HT-29 (cell line): ENCODE measurements at regions not wholly inside any gene's neighbourhood (a gene's known extent, or its start where the extent isn't known, plus 50 kb on each side); places are given as distances from the start of the nearest gene placed in this dataset.

Source experiments
- DNase-seq: peaks from one replicate; pipeline ENCODE4 v3.0.0-alpha.2; 2015; ENCODE audit warnings: low spot score

- DNase-seq = no peak
Observed at GRCh38 chr13:23983671-23984070, 86.4 kb upstream of the C1QTNF9B start.

DNA sequence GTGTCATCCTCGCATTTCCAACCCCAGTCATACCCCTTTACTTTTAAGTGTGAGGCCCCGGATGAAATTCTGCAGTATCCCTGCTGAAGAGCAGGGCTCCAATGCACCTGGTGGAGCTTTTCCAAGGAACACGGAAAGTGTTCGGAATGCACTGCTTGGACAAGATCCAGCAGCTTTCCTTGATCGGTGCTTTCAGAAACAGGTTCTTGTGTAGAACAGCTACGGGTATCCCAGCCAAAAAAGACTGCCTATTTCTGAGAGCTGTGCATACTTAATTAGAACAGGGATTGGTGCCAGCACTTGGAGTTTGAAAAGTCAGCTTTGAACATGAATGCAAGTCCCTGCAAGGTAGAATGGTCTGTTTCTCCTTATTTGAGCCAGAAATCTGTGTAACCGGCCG is 87.2 kb upstream of the C1QTNF9B start:
- no peak for DNase-seq

DNA sequence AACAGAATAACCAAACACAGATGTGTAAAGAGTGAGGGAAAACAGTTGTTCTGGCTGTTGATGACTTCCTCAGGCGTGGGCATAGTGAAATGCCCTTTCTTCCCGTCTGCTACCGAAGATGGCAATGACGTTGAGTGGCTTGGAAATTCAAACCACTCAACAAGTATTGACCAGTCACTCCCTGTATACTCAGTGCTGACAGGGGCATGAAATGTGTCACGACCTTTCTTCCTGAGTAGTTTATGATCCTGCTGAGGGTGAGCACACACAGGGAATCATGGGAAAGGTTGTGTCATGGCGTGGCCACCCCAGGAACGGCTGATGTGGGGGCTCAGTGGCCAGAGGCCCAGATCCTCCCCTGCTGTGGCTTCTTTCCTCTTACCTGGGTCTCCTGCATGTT is 87.8 kb upstream of the C1QTNF9B start:
- no peak for DNase-seq

DNA sequence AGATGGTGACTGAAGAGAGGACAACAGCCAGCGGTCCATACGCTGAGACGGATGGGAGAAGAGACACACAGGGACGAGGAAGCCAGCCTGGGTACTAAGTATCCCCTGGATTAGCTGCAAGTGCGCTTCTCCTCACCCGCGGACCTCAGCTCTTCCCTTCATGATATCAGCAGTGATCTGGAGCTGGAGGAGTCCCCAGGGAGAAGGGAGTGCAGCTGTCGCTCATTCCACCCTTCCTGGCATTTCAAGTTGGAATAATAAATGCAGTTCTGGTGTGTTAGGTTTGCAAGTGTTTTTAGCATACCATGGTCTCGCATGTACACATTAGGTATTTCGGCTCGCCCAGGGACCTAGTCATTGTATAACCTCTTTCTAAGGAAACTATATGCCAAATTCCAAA is 88.5 kb upstream of the C1QTNF9B start:
- no peak for DNase-seq

DNA sequence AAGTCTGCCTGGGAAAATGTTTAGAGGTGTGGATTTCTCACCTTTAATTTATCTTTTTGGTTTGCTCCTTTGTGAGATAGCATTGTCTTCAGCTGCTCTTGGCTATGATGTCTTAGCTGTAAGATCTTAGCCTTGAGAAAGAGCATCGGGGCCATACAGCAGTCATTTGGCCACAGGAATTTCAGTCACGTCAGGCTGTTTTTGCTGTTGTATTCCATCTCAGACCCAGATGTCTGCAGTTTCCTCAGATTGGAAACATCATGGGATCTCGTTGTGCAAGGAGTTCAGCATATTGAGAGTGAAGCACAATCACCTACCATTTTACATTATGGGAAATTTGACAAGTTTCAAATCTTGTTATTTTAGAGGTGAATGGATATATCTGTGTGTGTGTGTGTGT is 89.3 kb upstream of the C1QTNF9B start:
- no peak for DNase-seq

GRCh38 chr13:23987331-23987894 is 90.1 kb upstream of the C1QTNF9B start:
- DNase-seq = no peak

GRCh38 chr13:23988546-23989122 is 91.3 kb upstream of the C1QTNF9B start:
- DNase-seq = no peak

DNA sequence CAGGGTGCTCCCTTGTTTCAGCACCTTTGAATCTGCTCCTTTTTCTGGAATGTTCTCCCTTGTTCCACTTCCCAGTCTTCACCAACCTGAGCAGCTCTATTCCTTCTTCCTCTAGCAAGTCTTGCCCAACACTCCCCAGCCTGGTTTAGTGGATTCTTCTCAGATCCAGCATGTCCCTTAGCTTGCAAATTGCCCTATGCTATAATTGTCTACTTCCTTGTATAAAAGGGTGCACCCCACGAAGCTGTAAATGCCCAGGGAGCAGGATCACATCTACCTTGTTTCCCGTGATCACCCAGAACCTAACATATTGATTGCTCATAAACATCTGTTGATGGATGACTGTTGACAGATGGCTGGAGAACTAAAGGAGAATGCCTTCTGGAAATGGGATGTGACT is 93.2 kb upstream of the C1QTNF9B start:
- DNase-seq = no peak

DNA sequence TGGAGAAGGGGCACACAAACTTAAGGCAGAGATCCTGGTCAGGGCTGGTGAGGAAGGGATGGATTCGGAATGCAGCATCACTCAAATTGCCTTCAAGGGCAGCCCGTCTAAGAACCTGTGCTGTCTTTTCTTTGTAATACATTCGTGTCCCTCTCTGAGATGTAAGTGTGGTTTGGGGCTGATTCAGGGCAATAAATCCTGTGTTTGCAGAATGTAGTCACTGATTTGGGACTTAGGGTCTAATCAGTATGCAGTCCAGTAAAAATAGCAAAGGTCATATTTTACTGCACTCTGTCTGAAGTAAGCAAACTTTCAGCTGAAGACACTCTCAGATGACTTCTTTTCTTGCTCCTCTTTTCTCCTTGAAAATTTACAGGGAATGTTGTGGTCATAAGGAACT is 93.8 kb upstream of the C1QTNF9B start:
- DNase-seq = no peak

- DNase-seq = no peak
Observed at GRCh38 chr13:23992781-23993679, 95.7 kb upstream of the C1QTNF9B start.

GRCh38 chr13:23993680-23993985 is 96.3 kb upstream of the C1QTNF9B start:
- no peak for DNase-seq

- DNase-seq = no peak
Observed at GRCh38 chr13:23995283-23996073, 98.2 kb upstream of the C1QTNF9B start.

- DNase-seq = no peak
Observed at GRCh38 chr13:23996456-23996855, 99.2 kb upstream of the C1QTNF9B start.

DNA sequence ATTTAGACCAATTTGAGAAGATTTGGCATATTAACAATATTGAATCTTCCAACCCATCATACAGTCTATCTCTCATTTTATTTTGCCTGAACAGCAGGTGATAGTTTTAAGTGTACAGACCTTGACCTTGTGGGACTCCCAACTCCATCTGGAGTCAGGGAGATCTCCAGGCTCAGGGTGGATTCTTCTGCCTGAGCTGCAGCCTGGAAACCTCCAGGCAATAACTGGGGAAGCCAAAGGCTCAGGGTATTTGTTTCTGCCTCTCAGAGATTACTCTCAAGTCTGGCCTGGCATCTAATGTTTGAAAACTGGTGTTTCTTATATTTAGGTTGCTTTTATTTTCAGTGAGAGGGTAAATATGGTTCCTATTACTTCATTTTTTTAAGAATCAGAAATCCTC is 102.1 kb upstream of the C1QTNF9B start:
- no peak for DNase-seq

- DNase-seq = no peak
Observed at GRCh38 chr13:24002206-24002815, 105.0 kb upstream of the C1QTNF9B start.

DNA sequence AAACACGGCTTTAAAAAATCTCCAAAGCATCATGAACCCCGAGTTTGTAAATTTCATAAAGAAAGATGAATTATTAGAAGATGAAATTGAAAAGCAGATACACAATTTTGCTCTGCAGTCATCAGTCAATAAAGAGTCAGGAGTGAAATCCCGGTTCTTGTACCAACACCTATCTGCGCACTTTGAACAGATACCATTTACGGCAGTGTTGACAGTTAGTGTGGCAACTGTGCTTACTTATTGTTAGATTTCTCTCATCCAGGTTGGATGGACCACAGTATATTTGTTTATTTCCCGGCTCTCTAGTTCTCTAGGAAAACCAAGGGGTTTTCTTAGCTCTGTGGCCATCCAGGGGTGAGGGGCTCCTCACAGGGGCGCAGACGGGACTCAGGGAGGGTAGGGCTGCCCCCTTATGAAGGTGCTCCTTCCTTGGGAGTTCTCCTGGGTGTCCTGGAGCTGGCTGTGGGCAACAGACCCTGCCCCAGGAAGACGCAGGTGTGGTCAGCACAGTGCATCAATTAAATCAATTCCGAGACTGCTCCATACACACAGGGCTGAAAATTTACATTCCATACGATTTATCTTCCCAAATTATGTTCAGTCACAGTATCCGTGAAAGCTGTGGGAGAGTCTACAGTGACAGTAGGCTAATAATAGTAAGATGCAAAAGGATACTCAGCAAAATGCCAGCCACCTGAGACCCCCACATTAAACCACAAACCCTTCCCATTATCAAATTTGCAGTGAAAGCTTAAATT is 107.0 kb upstream of the C1QTNF9B start:
- DNase-seq = no peak

- no peak for DNase-seq
Observed at GRCh38 chr13:24004971-24005370, 107.7 kb upstream of the C1QTNF9B start.

- DNase-seq = no peak
Observed at GRCh38 chr13:24005755-24006281, 108.5 kb upstream of the C1QTNF9B start.

DNA sequence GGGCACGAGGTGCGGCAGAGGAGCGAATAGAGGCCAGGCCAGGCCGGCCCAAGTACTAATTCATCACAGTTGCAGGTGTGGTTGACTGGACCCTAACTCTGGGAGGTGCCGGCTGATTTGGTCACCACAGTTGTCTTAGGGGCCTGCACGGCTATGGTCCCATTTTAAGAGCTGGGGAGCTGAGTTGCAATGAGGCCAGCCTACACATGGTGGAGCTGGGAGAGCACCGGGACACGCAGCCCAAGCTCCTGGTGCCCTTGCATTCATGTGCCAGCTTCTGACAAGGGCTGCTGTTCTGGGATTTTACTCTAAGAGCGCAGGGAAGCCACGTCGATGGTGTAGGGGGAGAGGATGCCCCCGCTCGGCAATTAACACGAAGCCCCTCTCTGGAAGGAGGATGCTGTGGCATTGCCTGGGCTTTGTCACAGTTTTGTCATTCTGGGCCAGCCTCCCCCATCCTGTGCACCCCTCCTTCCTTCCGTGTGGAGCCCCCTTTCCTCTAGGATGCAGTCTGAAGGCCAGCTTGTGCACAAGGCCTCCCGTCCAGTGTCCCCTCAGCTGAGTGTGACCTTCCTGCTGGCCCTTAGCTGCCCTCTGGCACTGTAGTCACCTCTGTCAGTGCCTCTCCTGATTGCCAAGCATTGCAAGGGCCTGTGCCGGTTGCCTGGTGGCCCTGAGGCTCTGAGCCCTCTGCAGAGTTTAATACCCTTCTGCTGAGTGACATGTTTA is 109.4 kb upstream of the C1QTNF9B start:
- DNase-seq = no peak

DNA sequence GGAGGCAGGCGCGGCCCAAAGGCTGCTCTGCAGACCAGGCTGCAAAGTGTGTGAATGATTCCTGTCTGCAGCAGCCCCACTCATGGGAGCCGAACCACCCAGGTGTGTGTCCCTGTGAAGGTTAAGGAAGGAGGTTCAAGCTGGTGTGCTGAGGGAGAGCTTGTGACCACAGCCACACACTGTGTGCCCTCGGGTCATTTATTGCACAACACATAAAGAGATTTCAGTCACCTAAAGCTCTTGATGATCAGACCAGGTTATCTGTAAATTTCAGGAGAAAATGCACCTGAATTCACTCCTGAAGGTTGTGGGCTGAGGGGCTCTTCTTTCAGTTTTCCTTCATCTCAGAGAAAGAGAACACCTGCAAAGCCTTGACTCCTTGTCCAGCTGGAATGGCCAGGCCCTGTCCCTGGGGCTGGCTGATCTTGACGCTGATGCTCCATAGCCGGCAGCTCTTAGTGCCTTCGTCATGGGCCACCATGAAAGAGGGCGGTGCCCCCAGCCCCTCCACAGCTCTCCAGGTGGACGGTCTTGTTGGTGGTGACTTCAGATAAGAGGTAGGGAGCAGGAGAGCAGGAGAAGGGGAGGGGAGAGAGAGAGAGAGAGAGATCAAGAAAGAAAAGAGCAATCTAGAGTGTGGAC is 110.8 kb upstream of the C1QTNF9B start:
- no peak for DNase-seq
